NCI-H1436 (cell line): ENCODE measurements at regions not wholly inside any gene's neighbourhood (a gene's known extent, or its start where the extent isn't known, plus 50 kb on each side); places are given as distances from the start of the nearest gene placed in this dataset.

ENCODE experiments used
- DNase-seq: peaks from one replicate; lab custom pipeline; 2025; lab: John Stamatoyannopoulos, UW

DNA sequence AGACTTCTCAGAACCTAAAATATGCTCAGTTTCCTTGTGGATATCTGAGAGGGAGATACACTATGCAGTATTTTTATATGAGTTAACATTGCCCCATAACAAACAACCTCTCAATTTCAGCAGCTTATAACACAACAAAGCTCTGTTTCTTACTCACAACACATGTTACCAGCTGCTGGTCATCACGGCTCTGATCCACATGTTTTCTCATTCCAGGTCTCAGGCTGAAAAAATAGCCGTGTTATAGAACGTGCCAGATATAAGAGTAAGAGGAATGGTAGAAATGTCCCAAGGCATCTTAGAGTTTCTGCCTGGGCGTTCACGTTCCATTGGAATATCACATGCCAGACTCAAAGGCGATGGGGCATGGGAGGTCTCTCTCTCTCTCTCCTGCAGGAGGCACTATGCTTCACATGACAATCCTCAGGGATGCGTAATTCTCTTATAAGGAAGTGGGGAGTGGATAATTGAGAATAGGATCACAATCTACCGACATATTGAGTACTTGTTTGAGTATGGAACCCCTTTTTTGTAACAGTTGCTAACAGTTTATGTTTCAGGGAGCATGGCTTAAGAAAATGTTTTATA lies 246.6 kb downstream of the NHLRC3 start:
- DNase-seq, result no peak
